KMS-11 (cell line): ENCODE measurements at regions not wholly inside any gene's neighbourhood (a gene's known extent, or its start where the extent isn't known, plus 50 kb on each side); places are given as distances from the start of the nearest gene placed in this dataset.

Source experiments
- H2AFZ ChIP-seq: fragments of 200-600 bp; sonication (generic); 2 replicates; pipeline ENCODE4 v1.6.1; 2016; ENCODE audit warnings: antibody characterized with exemption, mixed run types, low read depth
- H3K27ac ChIP-seq: fragments of 200-600 bp; sonication (generic); 2 replicates; pipeline ENCODE4 v1.6.1; 2016; ENCODE audit warnings: mild to moderate bottlenecking, mixed run types
- H3K27me3 ChIP-seq: fragments of 200-600 bp; sonication (generic); 2 replicates; pipeline ENCODE4 v1.6.1; 2017; ENCODE audit warnings: mild to moderate bottlenecking, low read depth, mixed run types, moderate library complexity; ENCODE audit not compliant: insufficient read depth
- H3K36me3 ChIP-seq: fragments of 200-600 bp; sonication (generic); 2 replicates; pipeline ENCODE4 v1.6.1; 2017; ENCODE audit warnings: mild to moderate bottlenecking, mixed run types; ENCODE audit not compliant: insufficient read depth
- H3K4me1 ChIP-seq: fragments of 200-600 bp; sonication (generic); 2 replicates; pipeline ENCODE4 v1.6.1; 2016; ENCODE audit warnings: mild to moderate bottlenecking, low read depth, mixed run types; ENCODE audit not compliant: poor library complexity, severe bottlenecking
- H3K4me2 ChIP-seq: fragments of 200-600 bp; sonication (generic); 2 replicates; pipeline ENCODE4 v1.7.0; 2016; ENCODE audit warnings: mild to moderate bottlenecking, mixed run types
- H3K4me3 ChIP-seq: fragments of 200-600 bp; sonication (generic); IDR thresholded peaks from 2 replicates; pipeline ENCODE4 v1.6.1; 2017; ENCODE audit warnings: low read depth, low read length, mixed read lengths; ENCODE audit not compliant: insufficient read depth
- H3K79me2 ChIP-seq: fragments of 200-600 bp; sonication (generic); 2 replicates; pipeline ENCODE4 v1.6.1; 2016; ENCODE audit warnings: low read depth, mixed run types; ENCODE audit not compliant: insufficient read depth
- H3K9ac ChIP-seq: fragments of 200-600 bp; sonication (generic); 2 replicates; pipeline ENCODE4 v1.6.1; 2016; ENCODE audit warnings: mild to moderate bottlenecking, mixed run types
- H4K20me1 ChIP-seq: fragments of 200-600 bp; sonication (generic); 2 replicates; pipeline ENCODE4 v1.6.1; 2016; ENCODE audit warnings: mild to moderate bottlenecking, mixed run types; ENCODE audit not compliant: insufficient read depth
- CTCF ChIP-seq: fragments of 200-600 bp; sonication (generic); conservative IDR thresholded peaks from 2 replicates; pipeline ENCODE4 v1.6.1; 2017; ENCODE audit warnings: low read depth, mild to moderate bottlenecking, antibody characterized with exemption, low read length, moderate library complexity, mixed read lengths

DNA sequence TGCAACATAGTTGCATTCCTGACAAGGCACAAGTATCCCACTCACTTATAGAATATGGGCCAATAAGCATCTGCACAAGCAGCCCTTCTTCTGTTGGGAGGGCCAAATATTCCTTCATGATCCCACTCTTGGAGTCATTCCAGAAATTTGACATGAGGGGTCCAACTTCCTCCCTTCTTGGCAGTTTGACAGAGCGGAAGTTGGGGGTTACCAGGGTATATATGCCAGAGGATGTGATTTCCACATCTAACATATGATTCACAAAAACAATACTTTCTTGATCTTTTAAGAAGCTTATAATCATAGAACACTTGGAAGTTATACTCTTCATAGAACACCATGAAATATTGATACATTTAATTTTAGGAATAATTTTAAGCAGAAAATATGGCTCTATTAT is 100.9 kb upstream of the CRBN start:
- no peak overlapping the region for H3K4me3 ChIP-seq

DNA sequence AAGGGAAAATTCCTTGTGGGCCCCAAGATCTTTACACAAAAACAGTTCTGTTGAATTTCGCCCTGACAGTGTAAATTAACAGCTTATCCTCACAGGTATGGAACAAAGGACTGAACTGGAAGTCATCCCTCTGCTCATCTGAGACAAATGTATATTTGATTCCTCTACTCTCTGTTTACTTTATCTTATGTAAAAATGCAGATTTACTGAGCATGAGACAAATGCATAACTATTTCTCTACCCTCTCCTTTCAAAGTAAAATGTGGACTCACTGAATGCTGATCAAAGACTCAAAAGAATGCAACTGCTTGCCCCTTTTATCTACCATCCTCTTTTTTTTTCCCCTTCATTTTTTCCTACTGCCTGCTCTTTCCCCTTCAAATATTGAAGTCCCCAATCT is 98.6 kb upstream of the CRBN start:
- Histone ChIP-seq H3K4me1 (no peaks in the 10 kb centered on the region), H3K27me3 (no peaks in the 10 kb centered on the region), H3K9ac (no peak overlapping the region), H2AFZ (no peak overlapping the region), H3K79me2 (no peaks in the 10 kb centered on the region), H3K27ac (no peak overlapping the region), H3K36me3 (no peaks in the 10 kb centered on the region), H3K4me2 (no peak overlapping the region), H3K4me3 (no peak overlapping the region), H4K20me1 (no peaks in the 10 kb centered on the region)
- TF ChIP-seq CTCF = no peak

More for the DNA sequence above, 100.9 kb upstream of the CRBN start:
- Histone ChIP-seq H3K79me2 (no peaks in the 10 kb centered on the region), H2AFZ (no peak overlapping the region), H3K4me2 (no peak overlapping the region), H3K9ac (no peak overlapping the region), H3K27me3 (no peaks in the 10 kb centered on the region), H3K27ac (no peak overlapping the region), H3K4me1 (no peaks in the 10 kb centered on the region), H3K36me3 (no peaks in the 10 kb centered on the region), H4K20me1 (no peaks in the 10 kb centered on the region)
- TF ChIP-seq CTCF = no peak

DNA sequence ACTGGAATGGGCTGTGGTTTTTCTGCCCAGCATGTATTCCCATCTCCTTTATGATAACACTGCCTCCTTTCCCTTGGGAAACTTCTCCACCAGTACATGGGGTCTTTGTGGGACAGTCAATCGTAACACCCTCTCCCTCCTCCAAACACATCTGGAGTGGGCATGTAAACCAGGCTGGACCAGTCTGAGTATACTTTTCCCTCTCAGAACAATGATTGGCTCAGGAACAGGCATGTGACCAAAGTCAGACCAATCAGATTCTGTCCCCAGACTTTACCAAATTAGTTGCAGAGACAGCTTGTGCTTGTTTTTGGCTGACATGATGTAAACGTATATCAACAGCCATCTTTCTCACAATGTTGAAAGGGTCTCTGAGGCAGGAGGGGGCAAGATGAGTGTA is 97.1 kb upstream of the CRBN start:
- H4K20me1 ChIP-seq = no peaks in the 10 kb centered on the region
- H3K36me3 ChIP-seq = no peaks in the 10 kb centered on the region
- H2AFZ ChIP-seq = no peak overlapping the region
- no peak overlapping the region for H3K27ac ChIP-seq
- H3K27me3 ChIP-seq = no peaks in the 10 kb centered on the region
- H3K79me2 ChIP-seq = no peaks in the 10 kb centered on the region
- no peak for TF ChIP-seq CTCF
- H3K4me1 ChIP-seq = no peaks in the 10 kb centered on the region
- no peak overlapping the region for H3K9ac ChIP-seq
- no peak overlapping the region for H3K4me2 ChIP-seq
- no peak overlapping the region for H3K4me3 ChIP-seq

DNA sequence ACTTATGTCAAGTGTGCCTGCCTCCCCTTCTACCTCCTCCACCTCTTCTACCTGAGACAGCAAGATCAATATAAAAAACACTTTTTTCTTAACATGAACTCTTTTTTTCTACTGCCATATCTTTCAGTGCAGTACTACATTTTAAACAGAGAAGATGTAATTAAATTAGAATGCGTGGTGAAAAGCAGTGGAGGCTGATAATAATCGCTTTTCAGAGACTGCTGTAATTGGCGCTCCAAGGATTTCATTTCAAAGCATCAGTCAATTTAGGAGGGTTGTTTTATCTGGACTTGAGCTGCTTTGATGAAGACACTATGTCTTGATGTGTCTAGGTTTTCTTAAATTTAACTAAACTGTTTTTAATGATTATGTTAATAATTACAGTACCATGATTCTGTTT is 85.3 kb upstream of the CRBN start:
- Histone ChIP-seq H3K79me2 (no peaks in the 10 kb centered on the region), H3K27me3 (no peaks in the 10 kb centered on the region), H3K4me3 (no peak overlapping the region), H3K9ac (no peak overlapping the region), H3K36me3 (no peaks in the 10 kb centered on the region), H4K20me1 (no peaks in the 10 kb centered on the region), H3K27ac (no peak overlapping the region), H3K4me1 (no peaks in the 10 kb centered on the region), H3K4me2 (no peak overlapping the region), H2AFZ (no peak overlapping the region)
- no peak for TF ChIP-seq CTCF

GRCh38 chr3:3260870-3261269 is 81.4 kb upstream of the CRBN start:
- H4K20me1 ChIP-seq = no peaks in the 10 kb centered on the region
- TF ChIP-seq CTCF = no peak

More at GRCh38 chr3:3260870-3261269, 81.4 kb upstream of the CRBN start:
- H3K4me2 ChIP-seq = no peak overlapping the region
- no peaks in the 10 kb centered on the region for H3K4me1 ChIP-seq
- H2AFZ ChIP-seq = no peak overlapping the region
- H3K27me3 ChIP-seq = no peaks in the 10 kb centered on the region
- no peaks in the 10 kb centered on the region for H3K79me2 ChIP-seq
- no peak overlapping the region for H3K4me3 ChIP-seq
- no peak overlapping the region for H3K27ac ChIP-seq
- no peaks in the 10 kb centered on the region for H3K36me3 ChIP-seq
- no peak overlapping the region for H3K9ac ChIP-seq
